Gastroesophageal sphincter (tissue), 4 donors: ENCODE measurements at regions not wholly inside any gene's neighbourhood (a gene's known extent, or its start where the extent isn't known, plus 50 kb on each side); places are given as distances from the start of the nearest gene placed in this dataset.

Experiments
- ATAC-seq: fragments of 150-250 bp; one replicate; pipeline ENCODE4 v1.9.1; 2016; ENCODE audit warnings: mild to moderate bottlenecking, moderate library complexity
- H3K27ac ChIP-seq, 4 donors: fragments of 200-600 bp; sonication (generic) in 3 of 4; 1 replicate in 3 of 4; 2 replicates in 1 of 4; pipeline ENCODE4 v1.5.1; 2016 to 2019
- H3K27me3 ChIP-seq: fragments of 200-600 bp; sonication (generic); one replicate; pipeline ENCODE4 v1.5.1; 2019
- H3K36me3 ChIP-seq, 2 donors: fragments of 200-600 bp; sonication (generic); one replicate each; pipeline ENCODE4 v1.5.1; 2019; ENCODE audit warnings: control low read depth in 1 of 2
- H3K4me1 ChIP-seq, 3 donors: fragments of 200-600 bp; sonication (generic); 1 replicate in 2 of 3; 2 replicates in 1 of 3; pipeline ENCODE4 v1.5.1; 2016 to 2019; ENCODE audit warnings: control low read depth in 2 of 3
- H3K4me3 ChIP-seq, 2 donors: fragments of 200-600 bp; sonication (generic); one replicate each; pipeline ENCODE4 v1.5.1; 2019; ENCODE audit warnings: mild to moderate bottlenecking in 1 of 2, moderate library complexity in 1 of 2
- H3K9me3 ChIP-seq, 3 donors: fragments of 200-600 bp; sonication (generic); one replicate each; pipeline ENCODE4 v1.5.1; 2017 to 2019; ENCODE audit warnings: control low read depth in 2 of 3
- CTCF ChIP-seq, 4 experiments: fragments of 200-600 bp in 2 of 4; fragments of 450-650 bp in 2 of 4; sonication (generic) in 1 of 4; IDR thresholded peaks; one replicate each; pipeline ENCODE4 v1.5.1; 2017 to 2019; ENCODE audit warnings: antibody characterized with exemption in 4 of 4, mild to moderate bottlenecking in 2 of 4, moderate library complexity in 2 of 4
- EP300 ChIP-seq: sonication (generic); formaldehyde crosslinking; IDR thresholded peaks from one replicate; pipeline ENCODE4 v1.6.1; 2017; ENCODE audit warnings: antibody characterized with exemption, mild to moderate bottlenecking
- POLR2A ChIP-seq, 2 donors: fragments of 450-650 bp; IDR thresholded peaks; one replicate each; pipeline ENCODE4 v1.6.1; 2017; ENCODE audit warnings: antibody characterized with exemption in 2 of 2, mild to moderate bottlenecking in 2 of 2, moderate library complexity in 1 of 2
- POLR2AphosphoS5 ChIP-seq: sonication (generic); formaldehyde crosslinking; IDR thresholded peaks from one replicate; pipeline ENCODE4 v1.6.1; 2017; ENCODE audit warnings: antibody characterized with exemption
- WGBS, 2 donors: methylation state at CpG; one replicate each; pipeline ENCODE4 v1.1.5; 2018; ENCODE audit warnings: low coverage in 1 of 2; 5-methylcytosine and 5-hydroxymethylcytosine counted together

GRCh38 chr10:55641601-55642000 lies 719.5 kb downstream of the ZWINT start:
- TF ChIP-seq POLR2A (IDR thresholded peaks at IDR 0.05) = no peak
- no peak for TF ChIP-seq POLR2AphosphoS5
- no peak for TF ChIP-seq CTCF (IDR thresholded peaks at IDR 0.05)
- no peak for TF ChIP-seq EP300
- H3K9me3 ChIP-seq = no peaks in the 10 kb centered on the region
- no peak overlapping the region for H3K27ac ChIP-seq
- H3K27me3 ChIP-seq = no peaks in the 10 kb centered on the region
- no peaks in the 10 kb centered on the region for H3K36me3 ChIP-seq
- no peaks in the 10 kb centered on the region for H3K4me1 ChIP-seq
- 89% methylated on average over 1 of the region's 1 CpG; no CpG with 5 or more reads in 1 of the 2 donors for WGBS, 2 donors
- H3K4me3 ChIP-seq = no peak overlapping the region
- no peak for ATAC-seq

- H3K9me3 ChIP-seq = no peaks in the 10 kb centered on the region
- H3K27ac ChIP-seq = no peak overlapping the region
- no peak for TF ChIP-seq POLR2AphosphoS5
- peak in 3 of 4 experiments; percentile 16 to 65 (median 45) for TF ChIP-seq CTCF (IDR thresholded peaks at IDR 0.05)
- H3K4me1 ChIP-seq = peaks cover 0 to 33% (median 0%) of the 10 kb centered on the region in 3 donors
- no peaks in the 10 kb centered on the region for H3K36me3 ChIP-seq
- H3K4me3 ChIP-seq = peak overlapping the region; percentile 21 to 56
- 0 to 20% methylated on average over 1 to 3 of the region's 49 CpGs for WGBS, 2 donors
- peak; percentile 77 for ATAC-seq
- peaks cover 40% of the 10 kb centered on the region for H3K27me3 ChIP-seq
Observed at GRCh38 chr10:55631071-55631654, 729.9 kb downstream of the ZWINT start.

- peak overlapping the region; percentile 21 to 56 for H3K4me3 ChIP-seq
- WGBS, 2 donors = 0% methylated on average over 4 to 9 of the region's 35 CpGs
- no peak for TF ChIP-seq POLR2A (IDR thresholded peaks at IDR 0.05)
- no peak for TF ChIP-seq POLR2AphosphoS5
- no peak for TF ChIP-seq EP300
- TF ChIP-seq CTCF (IDR thresholded peaks at IDR 0.05) = no peak
- H3K27ac ChIP-seq = no peak overlapping the region
- ATAC-seq = peak; percentile 14
- no peaks in the 10 kb centered on the region for H3K36me3 ChIP-seq
- H3K27me3 ChIP-seq = peaks cover 40% of the 10 kb centered on the region
- H3K9me3 ChIP-seq = no peaks in the 10 kb centered on the region
- H3K4me1 ChIP-seq = peaks cover 0 to 33% (median 0%) of the 10 kb centered on the region in 3 donors
Observed at GRCh38 chr10:55630491-55631056, 730.5 kb downstream of the ZWINT start.

GRCh38 chr10:55629793-55630490 lies 731.1 kb downstream of the ZWINT start:
- TF ChIP-seq CTCF (IDR thresholded peaks at IDR 0.05) (peak in 2 of 4 experiments; percentile 5 to 37), EP300 (no peak)
- peak overlapping the region in 1 of 2 donors; percentile 56 for H3K4me3 ChIP-seq
- no peak overlapping the region for H3K27ac ChIP-seq
- peaks cover 0 to 33% (median 0%) of the 10 kb centered on the region in 3 donors for H3K4me1 ChIP-seq
- H3K9me3 ChIP-seq = no peaks in the 10 kb centered on the region
- ATAC-seq = no peak
- H3K36me3 ChIP-seq = no peaks in the 10 kb centered on the region
- 2 to 3% methylated on average over 17 to 20 of the region's 21 CpGs for WGBS, 2 donors
- H3K27me3 ChIP-seq = peaks cover 40% of the 10 kb centered on the region

GRCh38 chr10:55628260-55628701 lies 732.8 kb downstream of the ZWINT start:
- no peak for ATAC-seq
- H3K4me3 ChIP-seq = peak overlapping the region in 1 of 2 donors; percentile 33
- peaks cover 40% of the 10 kb centered on the region for H3K27me3 ChIP-seq

More at GRCh38 chr10:55628260-55628701, 732.8 kb downstream of the ZWINT start:
- Histone ChIP-seq H3K9me3 (no peaks in the 10 kb centered on the region), H3K4me1 (peaks cover 0 to 33% (median 0%) of the 10 kb centered on the region in 3 donors), H3K27ac (no peak overlapping the region), H3K36me3 (no peaks in the 10 kb centered on the region)
- no peak for TF ChIP-seq POLR2A (IDR thresholded peaks at IDR 0.05)
- TF ChIP-seq EP300 = no peak
- no peak for TF ChIP-seq CTCF (IDR thresholded peaks at IDR 0.05)
- no peak for TF ChIP-seq POLR2AphosphoS5
- WGBS, 2 donors = 0 to 2% methylated on average over 4 to 10 of the region's 30 CpGs
